ENCODE measurements at regions not wholly inside any gene's neighbourhood (a gene's known extent, or its start where the extent isn't known, plus 50 kb on each side); places are given as distances from the start of the nearest gene placed in this dataset.

GRCh38 chr11:115576606-115577380, 72.6 kb upstream of the CADM1 start:
- Histone ChIP-seq H2BK120ac (ENCODE audit: insufficient read depth, low read length, poor library complexity) (peak overlapping the region; percentile 45), H3K23ac (ENCODE audit: low read length) (no peak overlapping the region), H3K79me1 (ENCODE audit: low read length) (peaks cover 17% of the 10 kb centered on the region), H3K9me3 (ENCODE audit: insufficient read depth, low read depth, low read length) (no peaks in the 10 kb centered on the region), H2BK5ac (ENCODE audit: low read depth, low read length, poor library complexity) (peak overlapping the region; percentile 45), H2AK5ac (ENCODE audit: low read length) (no peak overlapping the region), H3K4me1 (ENCODE audit: control insufficient read depth in 1 of 2, insufficient read depth in 2 of 2, low read length in 2 of 2) (peaks cover 22 to 26% of the 10 kb centered on the region in 2 experiments), H3K9ac (ENCODE audit: low read length) (no peak overlapping the region), H3K79me2 (ENCODE audit: control insufficient read depth, insufficient read depth, low read length, poor library complexity) (no peaks in the 10 kb centered on the region), H3K4me2 (ENCODE audit: low read length) (no peak overlapping the region), H4K91ac (ENCODE audit: low read depth, low read length) (peak overlapping the region; percentile 74), H3K4ac (ENCODE audit: low read depth, low read length) (peak overlapping the region; percentile 20), H3K14ac (ENCODE audit: low read length) (no peak overlapping the region), H3K18ac (ENCODE audit: low read length) (no peak overlapping the region), H3K36me3 (ENCODE audit: control insufficient read depth in 1 of 2, insufficient read depth in 2 of 2, low read length in 2 of 2) (no peaks in the 10 kb centered on the region), H2BK12ac (ENCODE audit: low read length) (peak overlapping the region; percentile 80), H3K27ac (ENCODE audit: low read depth, low read length) (peak overlapping the region; percentile 37), H4K8ac (ENCODE audit: low read depth, low read length) (no peak overlapping the region), H2AFZ (ENCODE audit: insufficient read depth, low read length, poor library complexity) (peak overlapping the region; percentile 10), H3K27me3 (ENCODE audit: insufficient read depth, low read length) (no peaks in the 10 kb centered on the region), H4K12ac (ENCODE audit: low read depth, low read length) (no peak overlapping the region), H3K4me3 (ENCODE audit: low read depth, low read length) (no peak overlapping the region)
- no CpG with 5 or more reads among the region's 6 CpGs for WGBS (ENCODE audit: extremely low coverage, insufficient coverage, insufficient read length)
- DNase-seq: no peak

GRCh38 chr11:115572551-115572950, 68.3 kb upstream of the CADM1 start:
- no CpG with 5 or more reads among the region's 5 CpGs for WGBS (ENCODE audit: extremely low coverage, insufficient coverage, insufficient read length)
- Histone ChIP-seq H3K18ac (ENCODE audit: low read length) (no peak overlapping the region), H4K12ac (ENCODE audit: low read depth, low read length) (no peak overlapping the region), H2AFZ (ENCODE audit: insufficient read depth, low read length, poor library complexity) (no peak overlapping the region), H3K4me2 (ENCODE audit: low read length) (no peak overlapping the region), H2AK5ac (ENCODE audit: low read length) (no peak overlapping the region), H3K4me3 (ENCODE audit: low read depth, low read length) (no peak overlapping the region), H3K27me3 (ENCODE audit: insufficient read depth, low read length) (peaks cover under 1% of the 10 kb centered on the region), H2BK12ac (ENCODE audit: low read length) (no peak overlapping the region), H3K23ac (ENCODE audit: low read length) (no peak overlapping the region), H3K4me1 (ENCODE audit: control insufficient read depth in 1 of 2, insufficient read depth in 2 of 2, low read length in 2 of 2) (peaks cover 6 to 9% of the 10 kb centered on the region in 2 experiments), H3K14ac (ENCODE audit: low read length) (no peak overlapping the region), H3K36me3 (ENCODE audit: control insufficient read depth in 1 of 2, insufficient read depth in 2 of 2, low read length in 2 of 2) (no peaks in the 10 kb centered on the region), H3K9me3 (ENCODE audit: insufficient read depth, low read depth, low read length) (no peaks in the 10 kb centered on the region), H3K79me1 (ENCODE audit: low read length) (peaks cover 8% of the 10 kb centered on the region), H4K91ac (ENCODE audit: low read depth, low read length) (no peak overlapping the region), H4K8ac (ENCODE audit: low read depth, low read length) (no peak overlapping the region), H3K79me2 (ENCODE audit: control insufficient read depth, insufficient read depth, low read length, poor library complexity) (no peaks in the 10 kb centered on the region), H3K27ac (ENCODE audit: low read depth, low read length) (no peak overlapping the region), H2BK5ac (ENCODE audit: low read depth, low read length, poor library complexity) (no peak overlapping the region), H3K9ac (ENCODE audit: low read length) (no peak overlapping the region), H2BK120ac (ENCODE audit: insufficient read depth, low read length, poor library complexity) (no peak overlapping the region), H3K4ac (ENCODE audit: low read depth, low read length) (no peak overlapping the region)
- no peak for DNase-seq

GRCh38 chr11:115566180-115566764, 62.1 kb upstream of the CADM1 start:
- H2BK5ac ChIP-seq (ENCODE audit: low read depth, low read length, poor library complexity): no peak overlapping the region
- H2BK12ac ChIP-seq (ENCODE audit: low read length): no peak overlapping the region
- no peak overlapping the region for H4K12ac ChIP-seq (ENCODE audit: low read depth, low read length)
- H3K27me3 ChIP-seq (ENCODE audit: insufficient read depth, low read length): peaks cover 3% of the 10 kb centered on the region
- H3K14ac ChIP-seq (ENCODE audit: low read length): no peak overlapping the region
- no peaks in the 10 kb centered on the region for H3K36me3 ChIP-seq (ENCODE audit: control insufficient read depth in 1 of 2, insufficient read depth in 2 of 2, low read length in 2 of 2)
- H3K9me3 ChIP-seq (ENCODE audit: insufficient read depth, low read depth, low read length): peaks cover 1% of the 10 kb centered on the region
- H3K9ac ChIP-seq (ENCODE audit: low read length): no peak overlapping the region
- no peak overlapping the region for H2BK120ac ChIP-seq (ENCODE audit: insufficient read depth, low read length, poor library complexity)
- no peak overlapping the region for H4K8ac ChIP-seq (ENCODE audit: low read depth, low read length)
- H3K23ac ChIP-seq (ENCODE audit: low read length): no peak overlapping the region
- no peaks in the 10 kb centered on the region for H3K79me2 ChIP-seq (ENCODE audit: control insufficient read depth, insufficient read depth, low read length, poor library complexity)
- no peak overlapping the region for H4K91ac ChIP-seq (ENCODE audit: low read depth, low read length)
- no peak overlapping the region for H3K18ac ChIP-seq (ENCODE audit: low read length)
- no peaks in the 10 kb centered on the region for H3K79me1 ChIP-seq (ENCODE audit: low read length)
- WGBS (ENCODE audit: extremely low coverage, insufficient coverage, insufficient read length): no CpG with 5 or more reads among the region's 9 CpGs
- DNase-seq: no peak
- no peak overlapping the region for H3K4me2 ChIP-seq (ENCODE audit: low read length)
- no peak overlapping the region for H3K4me3 ChIP-seq (ENCODE audit: low read depth, low read length)
- H2AK5ac ChIP-seq (ENCODE audit: low read length): no peak overlapping the region
- H3K27ac ChIP-seq (ENCODE audit: low read depth, low read length): no peak overlapping the region
- H3K4me1 ChIP-seq (ENCODE audit: control insufficient read depth in 1 of 2, insufficient read depth in 2 of 2, low read length in 2 of 2): no peaks in the 10 kb centered on the region
- H3K4ac ChIP-seq (ENCODE audit: low read depth, low read length): no peak overlapping the region
- no peak overlapping the region for H2AFZ ChIP-seq (ENCODE audit: insufficient read depth, low read length, poor library complexity)

GRCh38 chr11:115564851-115565250, 60.6 kb upstream of the CADM1 start:
- no peaks in the 10 kb centered on the region for H3K79me1 ChIP-seq (ENCODE audit: low read length)
- no peak for DNase-seq
- no peak overlapping the region for H3K9ac ChIP-seq (ENCODE audit: low read length)
- H4K8ac ChIP-seq (ENCODE audit: low read depth, low read length): no peak overlapping the region
- H4K91ac ChIP-seq (ENCODE audit: low read depth, low read length): no peak overlapping the region
- H3K23ac ChIP-seq (ENCODE audit: low read length): no peak overlapping the region
- H3K18ac ChIP-seq (ENCODE audit: low read length): no peak overlapping the region
- WGBS (ENCODE audit: extremely low coverage, insufficient coverage, insufficient read length): no CpG with 5 or more reads among the region's 8 CpGs
- no peak overlapping the region for H3K4me3 ChIP-seq (ENCODE audit: low read depth, low read length)
- H2AK5ac ChIP-seq (ENCODE audit: low read length): no peak overlapping the region
- H3K4me1 ChIP-seq (ENCODE audit: control insufficient read depth in 1 of 2, insufficient read depth in 2 of 2, low read length in 2 of 2): no peaks in the 10 kb centered on the region
- no peak overlapping the region for H2AFZ ChIP-seq (ENCODE audit: insufficient read depth, low read length, poor library complexity)
- no peaks in the 10 kb centered on the region for H3K36me3 ChIP-seq (ENCODE audit: control insufficient read depth in 1 of 2, insufficient read depth in 2 of 2, low read length in 2 of 2)
- H2BK120ac ChIP-seq (ENCODE audit: insufficient read depth, low read length, poor library complexity): no peak overlapping the region
- H2BK12ac ChIP-seq (ENCODE audit: low read length): no peak overlapping the region
- no peak overlapping the region for H2BK5ac ChIP-seq (ENCODE audit: low read depth, low read length, poor library complexity)
- H3K27ac ChIP-seq (ENCODE audit: low read depth, low read length): no peak overlapping the region
- H3K9me3 ChIP-seq (ENCODE audit: insufficient read depth, low read depth, low read length): peaks cover 1% of the 10 kb centered on the region
- H4K12ac ChIP-seq (ENCODE audit: low read depth, low read length): no peak overlapping the region
- H3K14ac ChIP-seq (ENCODE audit: low read length): no peak overlapping the region
- no peak overlapping the region for H3K4me2 ChIP-seq (ENCODE audit: low read length)
- peaks cover 3% of the 10 kb centered on the region for H3K27me3 ChIP-seq (ENCODE audit: insufficient read depth, low read length)
- no peak overlapping the region for H3K4ac ChIP-seq (ENCODE audit: low read depth, low read length)
- no peaks in the 10 kb centered on the region for H3K79me2 ChIP-seq (ENCODE audit: control insufficient read depth, insufficient read depth, low read length, poor library complexity)

All from trophoblast cell (in vitro differentiated cells and primary cell).